CD14-positive monocyte (primary cell): ENCODE measurements at regions not wholly inside any gene's neighbourhood (a gene's known extent, or its start where the extent isn't known, plus 50 kb on each side); places are given as distances from the start of the nearest gene placed in this dataset.
"Not testable (repeated sequence)": the region's sequence is repeated elsewhere in the genome, so short reads cannot be mapped to it uniquely, and the experiment has no call there.

Source experiments
- DNase-seq, 3 donors: peaks; one replicate each; pipeline ENCODE4 v3.0.0-alpha.2; 2011 to 2022
- H2AFZ ChIP-seq: 2 replicates; pipeline ENCODE4 v1.6.0; 2012; ENCODE audit warnings: mild to moderate bottlenecking, low read depth, low read length, inconsistent platforms; ENCODE audit not compliant: insufficient read depth, poor library complexity, severe bottlenecking
- H3K27ac ChIP-seq, 2 donors: 1 replicate in 1 of 2; 2 replicates in 1 of 2; pipeline ENCODE4 v1.5.1; 2012 to 2013; ENCODE audit warnings: low read length in 2 of 2, control low read depth in 1 of 2, inconsistent platforms in 1 of 2, low read depth in 1 of 2, mild to moderate bottlenecking in 1 of 2
- H3K27me3 ChIP-seq, 2 donors: one replicate each; pipeline versions ENCODE4 v1.6.0 to v1.6.1; 2011 to 2013; ENCODE audit warnings: low read length in 2 of 2; ENCODE audit not compliant: control insufficient read depth in 2 of 2, insufficient read depth in 2 of 2
- H3K36me3 ChIP-seq, 2 donors: replicated peaks in 1 of 2; 1 replicate in 1 of 2; 2 replicates in 1 of 2; pipeline versions ENCODE4 v1.5.1 to v1.6.1; 2012 to 2013; ENCODE audit warnings: low read length in 2 of 2, control low read depth in 1 of 2, inconsistent platforms in 1 of 2, mild to moderate bottlenecking in 1 of 2; ENCODE audit not compliant: insufficient read depth in 2 of 2, control insufficient read depth in 1 of 2
- H3K4me1 ChIP-seq, 2 donors: 1 replicate in 1 of 2; 2 replicates in 1 of 2; pipeline versions ENCODE4 v1.5.1 to v1.6.1; 2012 to 2013; ENCODE audit warnings: low read length in 2 of 2, control low read depth in 1 of 2, inconsistent platforms in 1 of 2, mild to moderate bottlenecking in 1 of 2, moderate library complexity in 1 of 2; ENCODE audit not compliant: insufficient read depth in 2 of 2, control insufficient read depth in 1 of 2
- H3K4me2 ChIP-seq: replicated peaks from 2 replicates; pipeline ENCODE3; 2012; ENCODE audit warnings: low read length, moderate library complexity, mild to moderate bottlenecking; ENCODE audit not compliant: poor library complexity, severe bottlenecking; ENCODE audit errors: extremely low read depth
- H3K4me3 ChIP-seq, 3 experiments: fragments of 200-600 bp in 1 of 3; sonication (generic) in 1 of 3; replicated peaks in 1 of 3; 1 replicate in 2 of 3; 2 replicates in 1 of 3; pipeline ENCODE4 v1.5.1; 2011 to 2013; ENCODE audit warnings: low read length in 3 of 3, mild to moderate bottlenecking in 3 of 3, control low read depth in 2 of 3, low read depth in 2 of 3, inconsistent platforms in 1 of 3, moderate library complexity in 1 of 3
- H3K79me2 ChIP-seq: 2 replicates; pipeline ENCODE4 v1.6.0; 2012; ENCODE audit warnings: mild to moderate bottlenecking, control low read depth, inconsistent platforms, low read length, moderate library complexity; ENCODE audit not compliant: insufficient read depth
- H3K9ac ChIP-seq: 2 replicates; pipeline ENCODE4 v1.6.0; 2017; ENCODE audit warnings: low read length, mild to moderate bottlenecking; ENCODE audit not compliant: insufficient read depth, poor library complexity, severe bottlenecking
- H3K9me3 ChIP-seq, 2 donors: replicated peaks in 1 of 2; 1 replicate in 1 of 2; 2 replicates in 1 of 2; pipeline versions ENCODE4 v1.5.1 to v1.6.1; 2012 to 2013; ENCODE audit warnings: low read length in 2 of 2, control low read depth in 1 of 2; ENCODE audit not compliant: control insufficient read depth in 1 of 2, insufficient read depth in 1 of 2
- H4K20me1 ChIP-seq: 2 replicates; pipeline ENCODE4 v1.6.0; 2012; ENCODE audit warnings: mild to moderate bottlenecking, low read length, control low read depth, moderate library complexity; ENCODE audit not compliant: insufficient read depth
- H3K27ac Mint-ChIP-seq, 7 donors: one replicate each; pipeline ENCODE4 v1.8.0; 2020; ENCODE audit warnings: mild to moderate bottlenecking in 7 of 7, mixed read lengths in 7 of 7, moderate library complexity in 6 of 7, inconsistent platforms in 2 of 7
- H3K27me3 Mint-ChIP-seq, 3 donors: one replicate each; pipeline ENCODE4 v1.8.0; 2021 to 2022; ENCODE audit warnings: low read depth in 3 of 3, mild to moderate bottlenecking in 3 of 3, mixed read lengths in 3 of 3, moderate library complexity in 3 of 3, inconsistent platforms in 1 of 3
- H3K36me3 Mint-ChIP-seq, 2 donors: one replicate each; pipeline ENCODE4 v1.8.0; 2020; ENCODE audit warnings: mixed read lengths in 2 of 2, inconsistent platforms in 1 of 2, mild to moderate bottlenecking in 1 of 2
- H3K4me1 Mint-ChIP-seq: one replicate; pipeline ENCODE4 v1.8.0; 2020; ENCODE audit warnings: mild to moderate bottlenecking, mixed read lengths
- H3K4me3 Mint-ChIP-seq, 2 donors: one replicate each; pipeline ENCODE4 v1.8.0; 2020; ENCODE audit warnings: mild to moderate bottlenecking in 2 of 2, mixed read lengths in 2 of 2, moderate library complexity in 1 of 2
- H3K9me3 Mint-ChIP-seq, 7 donors: one replicate each; pipeline ENCODE4 v1.8.0; 2020 to 2022; ENCODE audit warnings: mixed read lengths in 7 of 7, mild to moderate bottlenecking in 6 of 7, moderate library complexity in 6 of 7, inconsistent platforms in 2 of 7
- CTCF ChIP-seq: fragments of 200-600 bp; IDR thresholded peaks from one replicate; pipeline ENCODE4 v1.8.0; 2022; ENCODE audit warnings: antibody characterized with exemption, mild to moderate bottlenecking
- WGBS: methylation state at CpG from one replicate; pipeline ENCODE4 v1.1.5; 2013; ENCODE audit warnings: missing lambda C conversion rate; ENCODE audit not compliant: insufficient coverage; 5-methylcytosine and 5-hydroxymethylcytosine counted together
- intact Hi-C, 2 donors: fragments of 100-400 bp; cut with micrococcal nuclease; formaldehyde crosslinking; loops; one replicate each; pipeline versions ENCODE4 v1.15.0 to v1.15.1; 2023

DNA sequence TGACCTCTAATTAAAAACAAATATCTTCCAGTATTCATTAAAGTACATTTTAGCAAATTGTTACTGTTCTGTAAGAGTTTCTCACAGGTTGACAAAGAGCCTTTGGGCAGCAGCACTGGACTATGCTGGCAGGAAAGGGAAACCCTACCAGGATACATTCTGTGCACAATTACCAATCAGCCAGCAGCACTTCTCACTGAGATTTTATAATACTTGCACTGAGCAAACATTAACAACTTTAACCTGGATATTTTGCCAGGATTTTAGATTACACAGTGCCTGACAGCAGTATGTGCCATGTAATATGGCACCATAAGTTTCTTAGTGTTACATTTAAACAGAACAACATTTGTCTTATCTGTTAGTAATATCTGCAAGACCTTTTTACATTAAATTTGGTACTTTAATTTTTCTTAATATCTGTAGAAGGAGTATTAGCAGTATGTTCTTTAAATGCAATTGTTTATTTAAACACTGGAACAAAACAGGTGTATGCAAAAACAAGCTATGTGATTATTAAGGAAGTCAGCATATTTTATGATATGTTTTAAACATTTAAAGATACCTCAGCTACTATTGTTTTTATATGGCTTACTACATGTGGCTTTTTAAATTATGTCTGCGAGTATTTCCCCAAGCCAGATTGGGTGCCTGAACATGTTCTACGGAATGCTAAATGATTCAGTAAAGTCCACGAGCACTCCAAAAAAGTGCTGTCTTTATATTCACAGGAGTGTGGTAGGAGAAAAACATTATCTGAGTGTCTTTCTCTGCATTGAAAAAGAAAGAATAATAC lies 699.0 kb upstream of the LUZP2 start:
- H3K9me3 ChIP-seq: no peaks in the 10 kb centered on the region
- intact Hi-C loops: no loop called here
- Mint-ChIP-seq H3K9me3 (peaks cover 0 to 3% (median 0%) of the 10 kb centered on the region in 7 donors), H3K4me3 (no peak overlapping the region), H3K36me3 (no peaks in the 10 kb centered on the region), H3K27me3 (peaks cover 0 to 2% (median 0%) of the 10 kb centered on the region in 3 donors), H3K27ac (no peak overlapping the region), H3K4me1 (no peaks in the 10 kb centered on the region)
- WGBS: 87% methylated on average over 2 of the region's 3 CpGs
- no peaks in the 10 kb centered on the region for H3K36me3 ChIP-seq
- no peak for DNase-seq
- no peak overlapping the region for H3K9ac ChIP-seq
- no peaks in the 10 kb centered on the region for H3K79me2 ChIP-seq
- no peak overlapping the region for H3K4me2 ChIP-seq
- no peak overlapping the region for H2AFZ ChIP-seq
- H3K4me3 ChIP-seq: no peak overlapping the region
- TF ChIP-seq CTCF: no peak
- no peak overlapping the region for H3K27ac ChIP-seq
- no peaks in the 10 kb centered on the region for H4K20me1 ChIP-seq
- no peaks in the 10 kb centered on the region for H3K4me1 ChIP-seq
- no peaks in the 10 kb centered on the region for H3K27me3 ChIP-seq

GRCh38 chr11:23834306-23834705 lies 662.5 kb upstream of the LUZP2 start:
- H3K4me3 Mint-ChIP-seq, H3K27me3 Mint-ChIP-seq, H3K27ac Mint-ChIP-seq, H3K36me3 Mint-ChIP-seq, H3K4me3 ChIP-seq, DNase-seq, H3K36me3 ChIP-seq, H3K9me3 ChIP-seq, H3K9me3 Mint-ChIP-seq, H3K79me2 ChIP-seq, H3K27me3 ChIP-seq, H2AFZ ChIP-seq, intact Hi-C loops, H4K20me1 ChIP-seq, H3K9ac ChIP-seq, H3K27ac ChIP-seq, H3K4me1 ChIP-seq, H3K4me1 Mint-ChIP-seq, H3K4me2 ChIP-seq: not testable (repeated sequence)
- no CpG with 5 or more reads among the region's 5 CpGs for WGBS
